T-cell (primary cell): ENCODE measurements at regions not wholly inside any gene's neighbourhood (a gene's known extent, or its start where the extent isn't known, plus 50 kb on each side); places are given as distances from the start of the nearest gene placed in this dataset.

ENCODE experiments used
- ATAC-seq, 4 experiments: fragments of 200-7000 bp in 3 of 4; fragments of 150-1000 bp in 1 of 4; cut with Tn5 transposase; replicated peaks in 1 of 4; 1 replicate in 3 of 4; 2 replicates in 1 of 4; pipeline ENCODE4 v1.10.0; 2021; ENCODE audit warnings: moderate library complexity in 3 of 4, mild to moderate bottlenecking in 2 of 4, moderate number of reproducible peaks in 1 of 4
- CTCF ChIA-PET, 2 donors: fragments of 300-600 bp; sonication (Branson Sonifier 250); formaldehyde crosslinking; loops; one replicate each; lab custom pipeline; 2022; ENCODE audit warnings: antibody characterized with exemption in 2 of 2; lab: Charles Lee
- POLR2A ChIA-PET, 2 donors: fragments of 300-600 bp; sonication (Branson Sonifier 250); formaldehyde crosslinking; loops; one replicate each; lab custom pipeline; 2022; ENCODE audit warnings: antibody characterized with exemption in 2 of 2; lab: Charles Lee
- DNase-seq, 35 experiments: peaks; one replicate each; pipeline versions ENCODE4 v3.0.0 to v3.0.0-alpha.2; 2013 to 2023
- H3K27ac ChIP-seq: one replicate; pipeline ENCODE4 v1.5.1; 2013; ENCODE audit warnings: low read length
- H3K27me3 ChIP-seq, 2 experiments: replicated peaks in 1 of 2; 1 replicate in 1 of 2; 2 replicates in 1 of 2; pipeline versions ENCODE4 v1.6.1 to v1.7.0; 2013; ENCODE audit warnings: low read length in 1 of 2, mixed read lengths in 1 of 2; ENCODE audit not compliant: control insufficient read depth in 2 of 2, insufficient read depth in 2 of 2; ENCODE audit errors: extremely low read depth in 1 of 2
- H3K36me3 ChIP-seq, 2 donors: 1 replicate in 1 of 2; 2 replicates in 1 of 2; pipeline versions ENCODE4 v1.6.1 to v1.7.0; 2013; ENCODE audit warnings: low read length in 1 of 2; ENCODE audit not compliant: control insufficient read depth in 2 of 2, insufficient read depth in 1 of 2; ENCODE audit errors: extremely low read depth in 1 of 2
- H3K4me1 ChIP-seq, 2 experiments: 1 replicate in 1 of 2; 2 replicates in 1 of 2; pipeline versions ENCODE4 v1.6.1 to v1.7.0; 2013; ENCODE audit warnings: low read length in 2 of 2, mixed read lengths in 1 of 2; ENCODE audit not compliant: insufficient read depth in 2 of 2, control insufficient read depth in 1 of 2; ENCODE audit errors: extremely low read depth in 1 of 2
- H3K4me3 ChIP-seq, 2 donors: 1 replicate in 1 of 2; 2 replicates in 1 of 2; pipeline versions ENCODE4 v1.5.1 to v1.7.0; 2013; ENCODE audit warnings: mild to moderate bottlenecking in 2 of 2, low read length in 1 of 2, moderate library complexity in 1 of 2; ENCODE audit not compliant: control insufficient read depth in 1 of 2; ENCODE audit errors: extremely low read depth in 1 of 2
- H3K9me3 ChIP-seq: 2 replicates; pipeline ENCODE4 v1.7.0; 2013
- H3K27ac Mint-ChIP-seq, 2 donors: one replicate each; pipeline ENCODE4 v1.8.0; 2020 to 2021; ENCODE audit warnings: mild to moderate bottlenecking in 2 of 2, mixed read lengths in 2 of 2
- H3K27me3 Mint-ChIP-seq, 2 donors: one replicate each; pipeline ENCODE4 v1.8.0; 2021 to 2022; ENCODE audit warnings: mixed read lengths in 2 of 2
- H3K36me3 Mint-ChIP-seq: one replicate; pipeline ENCODE4 v1.8.0; 2021; ENCODE audit warnings: mixed read lengths
- H3K4me1 Mint-ChIP-seq, 3 donors: one replicate each; pipeline ENCODE4 v1.8.0; 2020 to 2022; ENCODE audit warnings: mixed read lengths in 3 of 3, mild to moderate bottlenecking in 1 of 3
- H3K4me3 Mint-ChIP-seq, 3 donors: one replicate each; pipeline ENCODE4 v1.8.0; 2020 to 2022; ENCODE audit warnings: mild to moderate bottlenecking in 3 of 3, mixed read lengths in 3 of 3, moderate library complexity in 3 of 3
- H3K9me3 Mint-ChIP-seq, 3 donors: one replicate each; pipeline ENCODE4 v1.8.0; 2020 to 2022; ENCODE audit warnings: mixed read lengths in 3 of 3
- WGBS: methylation state at CpG from one replicate; pipeline ENCODE4 v1.1.5; 2013; ENCODE audit warnings: missing lambda C conversion rate; ENCODE audit not compliant: insufficient coverage; 5-methylcytosine and 5-hydroxymethylcytosine counted together

DNA sequence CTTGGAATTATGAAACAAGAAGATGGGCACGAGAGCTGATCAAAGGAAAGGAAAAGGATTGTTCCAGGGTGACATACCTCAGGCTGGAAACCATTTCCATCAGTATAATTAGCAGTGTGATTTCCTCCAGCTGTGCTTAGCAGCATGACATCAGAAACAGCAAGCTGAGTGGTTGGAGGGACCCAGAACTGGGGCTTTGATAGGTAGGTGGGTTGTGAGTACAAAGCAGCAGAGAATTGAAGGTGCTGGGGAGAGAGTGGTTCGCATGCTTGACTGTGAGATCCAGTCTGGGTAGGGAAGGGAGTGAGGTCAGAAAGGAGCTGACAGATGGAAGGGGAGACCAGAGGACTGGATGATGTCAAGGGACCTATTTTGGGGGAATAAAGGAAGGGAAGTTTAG lies 90.4 kb downstream of the CD164 start:
- Histone ChIP-seq H3K36me3 (peaks cover 0 to 3% of the 10 kb centered on the region in 2 donors), H3K27me3 (peaks cover 0 to 12% of the 10 kb centered on the region in 2 experiments), H3K4me3 (no peak overlapping the region), H3K27ac (no peak overlapping the region), H3K9me3 (no peaks in the 10 kb centered on the region), H3K4me1 (no peaks in the 10 kb centered on the region)
- H3K36me3 Mint-ChIP-seq, result no peaks in the 10 kb centered on the region
- H3K9me3 Mint-ChIP-seq, result no peaks in the 10 kb centered on the region
- ChIA-PET POLR2A (no interaction called here), CTCF (no interaction called here)
- 71% methylated on average over 2 of the region's 2 CpGs for WGBS
- ATAC-seq, result no peak
- no peaks in the 10 kb centered on the region for H3K4me1 Mint-ChIP-seq
- DNase-seq, result no peak
- H3K27me3 Mint-ChIP-seq, result peaks cover 2 to 3% of the 10 kb centered on the region in 2 donors
- H3K4me3 Mint-ChIP-seq, result no peak overlapping the region
- H3K27ac Mint-ChIP-seq, result peak overlapping the region in 1 of 2 donors; percentile 10

- no peak overlapping the region for H3K27ac ChIP-seq
- Mint-ChIP-seq H3K27ac (no peak overlapping the region), H3K9me3 (no peaks in the 10 kb centered on the region), H3K4me3 (no peak overlapping the region), H3K27me3 (no peaks in the 10 kb centered on the region), H3K4me1 (no peaks in the 10 kb centered on the region), H3K36me3 (no peaks in the 10 kb centered on the region)
- H3K9me3 ChIP-seq, result no peaks in the 10 kb centered on the region
- POLR2A ChIA-PET, result no interaction called here
- H3K27me3 ChIP-seq, result peaks cover 0 to 12% of the 10 kb centered on the region in 2 experiments
- peaks cover 0 to 3% of the 10 kb centered on the region in 2 donors for H3K36me3 ChIP-seq
- no peak for DNase-seq
- ATAC-seq, result no peak
- 90% methylated on average over 56 of the region's 56 CpGs for WGBS
- no peak overlapping the region for H3K4me3 ChIP-seq
- CTCF ChIA-PET, result no interaction called here
- no peaks in the 10 kb centered on the region for H3K4me1 ChIP-seq
Observed at GRCh38 chr6:109290143-109290931, 91.9 kb downstream of the CD164 start.

DNA sequence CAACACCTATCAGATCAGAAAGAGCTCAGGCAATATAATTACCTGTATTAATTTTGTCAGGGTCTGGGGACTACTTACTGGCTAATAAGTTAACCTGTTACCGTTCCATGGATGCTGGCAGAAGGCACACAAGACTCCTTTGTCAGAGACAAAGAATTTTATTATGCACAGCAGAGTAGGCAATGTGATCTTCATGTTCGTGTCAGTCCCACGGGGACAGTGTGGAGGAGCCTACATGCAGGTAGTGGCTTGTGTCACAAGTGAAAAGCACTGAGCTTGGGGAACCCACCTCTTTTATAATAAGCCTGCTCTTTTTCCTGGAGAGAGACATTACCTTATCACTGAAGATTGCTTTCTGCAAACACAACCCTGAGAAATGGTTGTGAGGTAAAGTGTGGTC lies 96.9 kb downstream of the CD164 start:
- Mint-ChIP-seq H3K4me1 (no peaks in the 10 kb centered on the region), H3K27me3 (no peaks in the 10 kb centered on the region), H3K36me3 (no peaks in the 10 kb centered on the region), H3K9me3 (no peaks in the 10 kb centered on the region), H3K27ac (no peak overlapping the region), H3K4me3 (no peak overlapping the region)
- ATAC-seq (no peak), DNase-seq (no peak)
- peaks cover 0 to 7% of the 10 kb centered on the region in 2 experiments for H3K27me3 ChIP-seq
- H3K36me3 ChIP-seq, result peaks cover 0 to 3% of the 10 kb centered on the region in 2 donors
- ChIA-PET POLR2A (no interaction called here), CTCF (interaction anchor here in 1 of 2 donors (0.6 kb wide), 1 partner anchor 759 kb away, joined by 3 read pairs; no protein-coding TSS in a partner anchor)
- H3K4me1 ChIP-seq, result no peaks in the 10 kb centered on the region
- no peak overlapping the region for H3K27ac ChIP-seq
- H3K9me3 ChIP-seq, result no peaks in the 10 kb centered on the region
- 80% methylated on average over 1 of the region's 3 CpGs for WGBS
- H3K4me3 ChIP-seq, result no peak overlapping the region

DNA sequence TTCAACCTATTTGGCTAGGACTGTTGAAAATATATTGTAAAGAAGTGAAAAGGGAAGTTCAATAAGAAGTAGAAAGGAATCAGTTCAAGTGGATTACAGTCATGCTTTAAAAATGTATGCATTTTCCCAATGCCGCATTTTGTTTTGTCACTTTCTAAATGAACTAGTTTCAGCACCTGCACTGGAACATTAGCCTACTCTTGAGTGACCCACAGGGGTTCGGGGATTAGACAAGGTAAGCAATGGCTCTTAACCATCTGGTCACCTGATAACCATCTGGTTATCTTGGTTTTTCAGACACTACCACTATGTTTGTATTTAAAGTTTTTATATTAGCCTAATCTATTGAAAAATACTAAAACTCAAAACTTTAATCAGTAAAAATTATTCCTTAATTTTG lies 97.6 kb downstream of the CD164 start:
- H3K27ac ChIP-seq, result no peak overlapping the region
- DNase-seq, result no peak
- H3K9me3 Mint-ChIP-seq, result no peaks in the 10 kb centered on the region
- peaks cover 0 to 3% of the 10 kb centered on the region in 2 donors for H3K36me3 ChIP-seq
- H3K4me3 ChIP-seq, result no peak overlapping the region
- ChIA-PET POLR2A (no interaction called here), CTCF (no interaction called here)
- WGBS, result 100% methylated on average over 1 of the region's 2 CpGs
- H3K4me1 ChIP-seq, result no peaks in the 10 kb centered on the region
- H3K4me3 Mint-ChIP-seq, result no peak overlapping the region
- H3K27ac Mint-ChIP-seq, result no peak overlapping the region
- ATAC-seq, result no peak
- H3K27me3 Mint-ChIP-seq, result no peaks in the 10 kb centered on the region
- H3K9me3 ChIP-seq, result no peaks in the 10 kb centered on the region
- no peaks in the 10 kb centered on the region for H3K36me3 Mint-ChIP-seq
- H3K27me3 ChIP-seq, result peaks cover 0 to 7% of the 10 kb centered on the region in 2 experiments
- no peaks in the 10 kb centered on the region for H3K4me1 Mint-ChIP-seq

DNA sequence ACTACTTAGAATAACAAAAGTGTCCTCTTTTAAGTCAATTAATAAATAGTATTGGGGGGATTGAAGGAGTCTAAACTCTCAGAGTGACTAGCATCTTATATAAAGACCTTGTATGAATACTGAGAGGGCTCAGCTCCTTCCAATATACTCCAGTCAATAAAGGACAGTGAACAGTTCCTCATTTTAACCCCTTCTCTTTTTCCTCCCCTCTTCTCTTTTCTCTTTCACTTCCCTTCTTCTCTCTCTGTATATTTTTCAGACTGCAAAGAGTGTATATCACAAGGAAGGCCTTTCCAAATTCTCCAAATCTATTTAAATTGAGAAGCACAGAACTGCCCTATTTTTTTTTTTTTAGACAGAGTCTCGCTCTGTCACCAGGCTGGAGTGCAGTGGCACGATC lies 99.5 kb downstream of the CD164 start:
- Mint-ChIP-seq H3K27ac (no peak overlapping the region), H3K36me3 (no peaks in the 10 kb centered on the region), H3K27me3 (no peaks in the 10 kb centered on the region), H3K9me3 (no peaks in the 10 kb centered on the region), H3K4me1 (no peaks in the 10 kb centered on the region), H3K4me3 (no peak overlapping the region)
- Histone ChIP-seq H3K36me3 (no peaks in the 10 kb centered on the region), H3K4me1 (no peaks in the 10 kb centered on the region), H3K4me3 (no peak overlapping the region), H3K9me3 (no peaks in the 10 kb centered on the region), H3K27ac (no peak overlapping the region), H3K27me3 (peaks cover 0 to 7% of the 10 kb centered on the region in 2 experiments)
- DNase-seq (no peak), ATAC-seq (no peak)
- ChIA-PET POLR2A (no interaction called here), CTCF (no interaction called here)
- 100% methylated on average over 1 of the region's 2 CpGs for WGBS

GRCh38 chr6:109279628-109280027 lies 102.6 kb downstream of the CD164 start:
- no peaks in the 10 kb centered on the region for H3K27me3 Mint-ChIP-seq
- Histone ChIP-seq H3K36me3 (no peaks in the 10 kb centered on the region), H3K27me3 (peaks cover 0 to 4% of the 10 kb centered on the region in 2 experiments), H3K9me3 (no peaks in the 10 kb centered on the region), H3K4me3 (no peak overlapping the region), H3K27ac (no peak overlapping the region), H3K4me1 (no peaks in the 10 kb centered on the region)
- ATAC-seq (no peak), DNase-seq (no peak)
- ChIA-PET CTCF (interaction anchor here in 1 of 2 donors (0.6 kb wide), 1 partner anchor 787 kb away, joined by 3 read pairs; no protein-coding TSS in a partner anchor), POLR2A (no interaction called here)
- no peaks in the 10 kb centered on the region for H3K36me3 Mint-ChIP-seq
- no peak overlapping the region for H3K4me3 Mint-ChIP-seq
- WGBS, result no CpG with 5 or more reads among the region's 1 CpG
- no peaks in the 10 kb centered on the region for H3K4me1 Mint-ChIP-seq
- no peaks in the 10 kb centered on the region for H3K9me3 Mint-ChIP-seq
- H3K27ac Mint-ChIP-seq, result no peak overlapping the region
